HG03342 (cell line): ENCODE measurements at regions not wholly inside any gene's neighbourhood (a gene's known extent, or its start where the extent isn't known, plus 50 kb on each side); places are given as distances from the start of the nearest gene placed in this dataset.
"Not testable (repeated sequence)": the region's sequence is repeated elsewhere in the genome, so short reads cannot be mapped to it uniquely, and the experiment has no call there.

Experiments
- ATAC-seq: cut with Tn5 transposase; IDR thresholded peaks from one replicate; pipeline ENCODE4 v1.9.1; 2021; ENCODE audit warnings: mild to moderate bottlenecking, moderate library complexity; ENCODE audit not compliant: unreplicated experiment

- no peak for ATAC-seq
These were observed 56.3 kb upstream of the PRDM9 start for GRCh38 chr5:23451156-23451555.

- ATAC-seq: no peak
These were observed 57.2 kb upstream of the PRDM9 start for GRCh38 chr5:23450187-23450586.

- ATAC-seq: no peak
These were observed 58.8 kb upstream of the PRDM9 start for GRCh38 chr5:23448627-23449026.

GRCh38 chr5:23446424-23446823, 61.0 kb upstream of the PRDM9 start:
- no peak for ATAC-seq

- no peak for ATAC-seq
These were observed 61.8 kb upstream of the PRDM9 start for GRCh38 chr5:23445573-23445972.

GRCh38 chr5:23440703-23441102, 66.7 kb upstream of the PRDM9 start:
- no peak for ATAC-seq

- no peak for ATAC-seq
These were observed 70.4 kb upstream of the PRDM9 start for GRCh38 chr5:23437011-23437410.

GRCh38 chr5:23433534-23434315, 73.7 kb upstream of the PRDM9 start:
- ATAC-seq: no peak

GRCh38 chr5:23428705-23429104, 78.7 kb upstream of the PRDM9 start:
- no peak for ATAC-seq

GRCh38 chr5:23420214-23420613, 87.2 kb upstream of the PRDM9 start:
- ATAC-seq: not testable (repeated sequence)

- no peak for ATAC-seq
These were observed 88.3 kb upstream of the PRDM9 start for GRCh38 chr5:23419115-23419514.

- no peak for ATAC-seq
These were observed 94.9 kb upstream of the PRDM9 start for GRCh38 chr5:23412515-23412914.

GRCh38 chr5:23411994-23412393, 95.4 kb upstream of the PRDM9 start:
- ATAC-seq: no peak

- no peak for ATAC-seq
These were observed 96.2 kb upstream of the PRDM9 start for GRCh38 chr5:23411200-23411599.

- not testable (repeated sequence) for ATAC-seq
These were observed 96.6 kb upstream of the PRDM9 start for GRCh38 chr5:23410775-23411174.

- ATAC-seq: no peak
These were observed 101.9 kb upstream of the PRDM9 start for GRCh38 chr5:23405316-23406068.

- ATAC-seq: no peak
These were observed 104.8 kb upstream of the PRDM9 start for GRCh38 chr5:23402585-23402984.

GRCh38 chr5:23400951-23401350, 106.5 kb upstream of the PRDM9 start:
- ATAC-seq: no peak

- no peak for ATAC-seq
These were observed 111.1 kb upstream of the PRDM9 start for GRCh38 chr5:23396346-23396745.

- ATAC-seq: no peak
These were observed 117.9 kb upstream of the PRDM9 start for GRCh38 chr5:23389291-23390101.

- no peak for ATAC-seq
These were observed 122.4 kb upstream of the PRDM9 start for GRCh38 chr5:23385036-23385435.
